ENCODE measurements at regions not wholly inside any gene's neighbourhood (a gene's known extent, or its start where the extent isn't known, plus 50 kb on each side); places are given as distances from the start of the nearest gene placed in this dataset.

- H3K27me3 ChIP-seq (ENCODE audit: control insufficient read depth in 4 of 4, insufficient read depth in 4 of 4, low read length in 3 of 4): peaks cover 0 to 4% (median 0%) of the 10 kb centered on the region in 4 donors
- 87% methylated on average over 33 of the region's 33 CpGs for WGBS
- H3K36me3 ChIP-seq (ENCODE audit: control insufficient read depth in 4 of 4, insufficient read depth in 3 of 4, low read depth in 1 of 4, low read length in 3 of 4): no peaks in the 10 kb centered on the region
- no peaks in the 10 kb centered on the region for H3K9me3 ChIP-seq (ENCODE audit: control insufficient read depth in 4 of 4, low read length in 3 of 4)
- H3K4me3 ChIP-seq (ENCODE audit: low read depth in 1 of 3, low read length in 3 of 3): no peak overlapping the region
- DNase-seq (ENCODE audit: low spot score): no peak
- H3K27ac ChIP-seq (ENCODE audit: low read depth in 1 of 2, low read length in 2 of 2): no peak overlapping the region
- TF ChIP-seq HNF4G (IDR thresholded peaks at IDR 0.05): no peak
- no peak for TF ChIP-seq FOXA1 (IDR thresholded peaks at IDR 0.05)
- no peak for TF ChIP-seq GABPA (IDR thresholded peaks at IDR 0.05 in 1 of 2, conservative IDR thresholded peaks at IDR 0.05 in 1 of 2)
- TF ChIP-seq HNF4A (conservative IDR thresholded peaks at IDR 0.05): no peak
- no peak for TF ChIP-seq TAF1 (conservative IDR thresholded peaks at IDR 0.05)
- no peak for TF ChIP-seq SP1 (IDR thresholded peaks at IDR 0.05)
- TF ChIP-seq RXRA (IDR thresholded peaks at IDR 0.05): no peak
- TF ChIP-seq CTCF (IDR thresholded peaks at IDR 0.05; ENCODE audit: low read depth, low read length, missing input control): no peak
- TF ChIP-seq EGR1 (IDR thresholded peaks at IDR 0.05; ENCODE audit: low read depth in 2 of 2): no peak
- TF ChIP-seq ZBTB33 (IDR thresholded peaks at IDR 0.05): no peak
- TF ChIP-seq NR2F2 (IDR thresholded peaks at IDR 0.05): no peak
- no peak for TF ChIP-seq FOXA2 (IDR thresholded peaks at IDR 0.05)
- TF ChIP-seq JUND (IDR thresholded peaks at IDR 0.05): no peak
- TF ChIP-seq ATF3 (IDR thresholded peaks at IDR 0.05): no peak
- no peak for TF ChIP-seq MAX (IDR thresholded peaks at IDR 0.05)
- TF ChIP-seq YY1 (IDR thresholded peaks at IDR 0.05): no peak
- no peak for TF ChIP-seq REST (IDR thresholded peaks at IDR 0.05)
- TF ChIP-seq RAD21 (IDR thresholded peaks at IDR 0.05): no peak
- H3K4me1 ChIP-seq (ENCODE audit: control insufficient read depth in 4 of 4, insufficient read depth in 4 of 4, low read length in 3 of 4): no peaks in the 10 kb centered on the region
- no peak overlapping the region for H3K9ac ChIP-seq (ENCODE audit: low read depth in 1 of 2, low read length in 2 of 2)
Measured at GRCh38 chr14:104357689-104358527, 219.5 kb downstream of the KIF26A start.
